ENCODE measurements at regions not wholly inside any gene's neighbourhood (a gene's known extent, or its start where the extent isn't known, plus 50 kb on each side); places are given as distances from the start of the nearest gene placed in this dataset.

GRCh38 chr4:169885893-169886292 is 128.1 kb upstream of the HPF1 start:
- Histone ChIP-seq H3K27ac (ENCODE audit: control insufficient read depth, insufficient read depth, low read length) (no peak overlapping the region), H3K36me3 (ENCODE audit: control insufficient read depth in 2 of 2, extremely low read depth in 1 of 2, insufficient read depth in 2 of 2, low read length in 2 of 2) (no peaks in the 10 kb centered on the region), H3K4me2 (ENCODE audit: control insufficient read depth, extremely low read depth, insufficient read depth, low read depth, low read length) (no peak overlapping the region), H3K9ac (ENCODE audit: control insufficient read depth, extremely low read depth, insufficient read depth, low read length) (no peak overlapping the region), H2AFZ (ENCODE audit: control insufficient read depth, low read length) (no peak overlapping the region), H3K4me3 (ENCODE audit: control insufficient read depth in 2 of 3, extremely low read depth in 1 of 3, insufficient read depth in 2 of 3, low read depth in 1 of 3, low read length in 3 of 3) (no peak overlapping the region), H3K79me2 (ENCODE audit: control insufficient read depth, insufficient read depth, low read length) (no peaks in the 10 kb centered on the region), H3K27me3 (ENCODE audit: control insufficient read depth, extremely low read depth, insufficient read depth, low read length) (no peaks in the 10 kb centered on the region), H3K9me1 (ENCODE audit: control insufficient read depth, extremely low read depth, insufficient read depth, low read length) (no peaks in the 10 kb centered on the region), H3K9me3 (ENCODE audit: control insufficient read depth, low read depth, low read length) (no peaks in the 10 kb centered on the region), H3K4me1 (ENCODE audit: control insufficient read depth, extremely low read depth, insufficient read depth, low read length) (no peaks in the 10 kb centered on the region), H4K20me1 (ENCODE audit: control insufficient read depth, extremely low read depth, insufficient read depth, low read length) (no peaks in the 10 kb centered on the region)
- no peak for TF ChIP-seq EZH2 (IDR thresholded peaks at IDR 0.05; ENCODE audit: low read length)
- TF ChIP-seq CTCF (optimal IDR thresholded peaks at IDR 0.05 in 1 of 3, IDR thresholded peaks at IDR 0.05 in 1 of 3, conservative IDR thresholded peaks at IDR 0.05 in 1 of 3; ENCODE audit: extremely low read depth in 1 of 3, insufficient read depth in 2 of 3, low read length in 3 of 3), result no peak
- DNase-seq (ENCODE audit: low read depth, low spot score), result no peak
- dilution Hi-C loops (cut with MboI; ENCODE audit: extremely low pct_ligation_motif_present, low sequenced_read_pairs), result no loop called here
- no peak for FAIRE-seq

GRCh38 chr4:169881769-169882168 is 124.0 kb upstream of the HPF1 start:
- Histone ChIP-seq H3K9ac (ENCODE audit: control insufficient read depth, extremely low read depth, insufficient read depth, low read length) (no peak overlapping the region), H2AFZ (ENCODE audit: control insufficient read depth, low read length) (no peak overlapping the region), H3K79me2 (ENCODE audit: control insufficient read depth, insufficient read depth, low read length) (no peaks in the 10 kb centered on the region), H3K4me2 (ENCODE audit: control insufficient read depth, extremely low read depth, insufficient read depth, low read depth, low read length) (no peak overlapping the region), H3K9me3 (ENCODE audit: control insufficient read depth, low read depth, low read length) (no peaks in the 10 kb centered on the region), H3K27ac (ENCODE audit: control insufficient read depth, insufficient read depth, low read length) (no peak overlapping the region), H3K27me3 (ENCODE audit: control insufficient read depth, extremely low read depth, insufficient read depth, low read length) (no peaks in the 10 kb centered on the region), H3K36me3 (ENCODE audit: control insufficient read depth in 2 of 2, extremely low read depth in 1 of 2, insufficient read depth in 2 of 2, low read length in 2 of 2) (no peaks in the 10 kb centered on the region), H4K20me1 (ENCODE audit: control insufficient read depth, extremely low read depth, insufficient read depth, low read length) (no peaks in the 10 kb centered on the region), H3K4me1 (ENCODE audit: control insufficient read depth, extremely low read depth, insufficient read depth, low read length) (no peaks in the 10 kb centered on the region), H3K9me1 (ENCODE audit: control insufficient read depth, extremely low read depth, insufficient read depth, low read length) (no peaks in the 10 kb centered on the region), H3K4me3 (ENCODE audit: control insufficient read depth in 2 of 3, extremely low read depth in 1 of 3, insufficient read depth in 2 of 3, low read depth in 1 of 3, low read length in 3 of 3) (no peak overlapping the region)
- DNase-seq (ENCODE audit: low read depth, low spot score), result no peak
- TF ChIP-seq CTCF (optimal IDR thresholded peaks at IDR 0.05 in 1 of 3, IDR thresholded peaks at IDR 0.05 in 1 of 3, conservative IDR thresholded peaks at IDR 0.05 in 1 of 3; ENCODE audit: extremely low read depth in 1 of 3, insufficient read depth in 2 of 3, low read length in 3 of 3) (no peak), EZH2 (IDR thresholded peaks at IDR 0.05; ENCODE audit: low read length) (no peak)
- dilution Hi-C loops (cut with MboI; ENCODE audit: extremely low pct_ligation_motif_present, low sequenced_read_pairs), result no loop called here
- no peak for FAIRE-seq

All from keratinocyte (primary cell).